ENCODE measurements at regions not wholly inside any gene's neighbourhood (a gene's known extent, or its start where the extent isn't known, plus 50 kb on each side); places are given as distances from the start of the nearest gene placed in this dataset.

- H3K79me2 ChIP-seq (ENCODE audit: control insufficient read depth, insufficient read depth, low read length, poor library complexity): no peaks in the 10 kb centered on the region
- H3K14ac ChIP-seq (ENCODE audit: low read length): no peak overlapping the region
- WGBS (ENCODE audit: extremely low coverage, insufficient coverage, insufficient read length): no CpG with 5 or more reads among the region's 5 CpGs
- no peak overlapping the region for H3K18ac ChIP-seq (ENCODE audit: low read length)
- H3K4me2 ChIP-seq (ENCODE audit: low read length): no peak overlapping the region
- no peak overlapping the region for H4K8ac ChIP-seq (ENCODE audit: low read depth, low read length)
- H3K9me3 ChIP-seq (ENCODE audit: insufficient read depth, low read depth, low read length): no peaks in the 10 kb centered on the region
- H4K91ac ChIP-seq (ENCODE audit: low read depth, low read length): no peak overlapping the region
- H3K27ac ChIP-seq (ENCODE audit: low read depth, low read length): no peak overlapping the region
- no peak overlapping the region for H4K12ac ChIP-seq (ENCODE audit: low read depth, low read length)
- H2AK5ac ChIP-seq (ENCODE audit: low read length): no peak overlapping the region
- no peaks in the 10 kb centered on the region for H3K27me3 ChIP-seq (ENCODE audit: insufficient read depth, low read length)
- no peak overlapping the region for H2BK5ac ChIP-seq (ENCODE audit: low read depth, low read length, poor library complexity)
- no peak for DNase-seq
- peaks cover 0 to 2% of the 10 kb centered on the region in 2 experiments for H3K4me1 ChIP-seq (ENCODE audit: control insufficient read depth in 1 of 2, insufficient read depth in 2 of 2, low read length in 2 of 2)
- H2BK120ac ChIP-seq (ENCODE audit: insufficient read depth, low read length, poor library complexity): no peak overlapping the region
- H3K4ac ChIP-seq (ENCODE audit: low read depth, low read length): no peak overlapping the region
- H3K9ac ChIP-seq (ENCODE audit: low read length): no peak overlapping the region
- no peak overlapping the region for H3K23ac ChIP-seq (ENCODE audit: low read length)
- H2AFZ ChIP-seq (ENCODE audit: insufficient read depth, low read length, poor library complexity): no peak overlapping the region
- H2BK12ac ChIP-seq (ENCODE audit: low read length): no peak overlapping the region
- no peak overlapping the region for H3K4me3 ChIP-seq (ENCODE audit: low read depth, low read length)
- H3K79me1 ChIP-seq (ENCODE audit: low read length): no peaks in the 10 kb centered on the region
- H3K36me3 ChIP-seq (ENCODE audit: control insufficient read depth in 1 of 2, insufficient read depth in 2 of 2, low read length in 2 of 2): no peaks in the 10 kb centered on the region
Observed at GRCh38 chr1:59072583-59072947, 224.3 kb upstream of the FGGY start.

GRCh38 chr1:59074598-59074997, 222.3 kb upstream of the FGGY start:
- Histone ChIP-seq H3K9me3 (ENCODE audit: insufficient read depth, low read depth, low read length) (no peaks in the 10 kb centered on the region), H3K4me1 (ENCODE audit: control insufficient read depth in 1 of 2, insufficient read depth in 2 of 2, low read length in 2 of 2) (peaks cover 2 to 5% of the 10 kb centered on the region in 2 experiments), H4K8ac (ENCODE audit: low read depth, low read length) (no peak overlapping the region), H2AK5ac (ENCODE audit: low read length) (no peak overlapping the region), H2BK12ac (ENCODE audit: low read length) (no peak overlapping the region), H3K27me3 (ENCODE audit: insufficient read depth, low read length) (no peaks in the 10 kb centered on the region), H3K4me3 (ENCODE audit: low read depth, low read length) (no peak overlapping the region), H3K18ac (ENCODE audit: low read length) (no peak overlapping the region), H3K36me3 (ENCODE audit: control insufficient read depth in 1 of 2, insufficient read depth in 2 of 2, low read length in 2 of 2) (no peaks in the 10 kb centered on the region), H3K4me2 (ENCODE audit: low read length) (no peak overlapping the region), H3K14ac (ENCODE audit: low read length) (no peak overlapping the region), H4K91ac (ENCODE audit: low read depth, low read length) (no peak overlapping the region), H3K79me2 (ENCODE audit: control insufficient read depth, insufficient read depth, low read length, poor library complexity) (no peaks in the 10 kb centered on the region), H3K79me1 (ENCODE audit: low read length) (no peaks in the 10 kb centered on the region), H2BK120ac (ENCODE audit: insufficient read depth, low read length, poor library complexity) (no peak overlapping the region), H2BK5ac (ENCODE audit: low read depth, low read length, poor library complexity) (no peak overlapping the region), H3K23ac (ENCODE audit: low read length) (no peak overlapping the region), H3K27ac (ENCODE audit: low read depth, low read length) (no peak overlapping the region), H4K12ac (ENCODE audit: low read depth, low read length) (no peak overlapping the region), H3K9ac (ENCODE audit: low read length) (no peak overlapping the region), H2AFZ (ENCODE audit: insufficient read depth, low read length, poor library complexity) (no peak overlapping the region), H3K4ac (ENCODE audit: low read depth, low read length) (no peak overlapping the region)
- DNase-seq: no peak
- WGBS (ENCODE audit: extremely low coverage, insufficient coverage, insufficient read length): no CpG with 5 or more reads among the region's 3 CpGs

- no CpG with 5 or more reads among the region's 6 CpGs for WGBS (ENCODE audit: extremely low coverage, insufficient coverage, insufficient read length)
- Histone ChIP-seq H3K4me2 (ENCODE audit: low read length) (no peak overlapping the region), H3K23ac (ENCODE audit: low read length) (no peak overlapping the region), H4K91ac (ENCODE audit: low read depth, low read length) (no peak overlapping the region), H3K4me3 (ENCODE audit: low read depth, low read length) (no peak overlapping the region), H3K4ac (ENCODE audit: low read depth, low read length) (no peak overlapping the region), H2BK120ac (ENCODE audit: insufficient read depth, low read length, poor library complexity) (no peak overlapping the region), H3K27ac (ENCODE audit: low read depth, low read length) (no peak overlapping the region), H3K9me3 (ENCODE audit: insufficient read depth, low read depth, low read length) (no peaks in the 10 kb centered on the region), H4K12ac (ENCODE audit: low read depth, low read length) (no peak overlapping the region), H3K79me2 (ENCODE audit: control insufficient read depth, insufficient read depth, low read length, poor library complexity) (no peaks in the 10 kb centered on the region), H2AK5ac (ENCODE audit: low read length) (no peak overlapping the region), H3K79me1 (ENCODE audit: low read length) (no peaks in the 10 kb centered on the region), H4K8ac (ENCODE audit: low read depth, low read length) (no peak overlapping the region), H3K18ac (ENCODE audit: low read length) (no peak overlapping the region), H2BK12ac (ENCODE audit: low read length) (no peak overlapping the region), H3K27me3 (ENCODE audit: insufficient read depth, low read length) (no peaks in the 10 kb centered on the region), H3K14ac (ENCODE audit: low read length) (no peak overlapping the region), H2AFZ (ENCODE audit: insufficient read depth, low read length, poor library complexity) (no peak overlapping the region), H3K9ac (ENCODE audit: low read length) (no peak overlapping the region), H3K4me1 (ENCODE audit: control insufficient read depth in 1 of 2, insufficient read depth in 2 of 2, low read length in 2 of 2) (peaks cover 2 to 5% of the 10 kb centered on the region in 2 experiments), H2BK5ac (ENCODE audit: low read depth, low read length, poor library complexity) (no peak overlapping the region), H3K36me3 (ENCODE audit: control insufficient read depth in 1 of 2, insufficient read depth in 2 of 2, low read length in 2 of 2) (no peaks in the 10 kb centered on the region)
- no peak for DNase-seq
Observed at GRCh38 chr1:59075021-59075420, 221.9 kb upstream of the FGGY start.

GRCh38 chr1:59076612-59077011, 220.3 kb upstream of the FGGY start:
- no peak overlapping the region for H3K18ac ChIP-seq (ENCODE audit: low read length)
- no peak overlapping the region for H3K9ac ChIP-seq (ENCODE audit: low read length)
- H2AK5ac ChIP-seq (ENCODE audit: low read length): no peak overlapping the region
- H3K4me1 ChIP-seq (ENCODE audit: control insufficient read depth in 1 of 2, insufficient read depth in 2 of 2, low read length in 2 of 2): peaks cover 2 to 5% of the 10 kb centered on the region in 2 experiments
- no peak overlapping the region for H2BK5ac ChIP-seq (ENCODE audit: low read depth, low read length, poor library complexity)
- no peak overlapping the region for H4K12ac ChIP-seq (ENCODE audit: low read depth, low read length)
- no peak overlapping the region for H3K27ac ChIP-seq (ENCODE audit: low read depth, low read length)
- H3K4ac ChIP-seq (ENCODE audit: low read depth, low read length): no peak overlapping the region
- H2BK120ac ChIP-seq (ENCODE audit: insufficient read depth, low read length, poor library complexity): no peak overlapping the region
- H2BK12ac ChIP-seq (ENCODE audit: low read length): no peak overlapping the region
- no peak overlapping the region for H3K23ac ChIP-seq (ENCODE audit: low read length)
- no peaks in the 10 kb centered on the region for H3K9me3 ChIP-seq (ENCODE audit: insufficient read depth, low read depth, low read length)
- no CpG with 5 or more reads among the region's 1 CpG for WGBS (ENCODE audit: extremely low coverage, insufficient coverage, insufficient read length)
- no peak overlapping the region for H3K4me3 ChIP-seq (ENCODE audit: low read depth, low read length)
- no peaks in the 10 kb centered on the region for H3K36me3 ChIP-seq (ENCODE audit: control insufficient read depth in 1 of 2, insufficient read depth in 2 of 2, low read length in 2 of 2)
- no peak overlapping the region for H3K4me2 ChIP-seq (ENCODE audit: low read length)
- H3K79me1 ChIP-seq (ENCODE audit: low read length): no peaks in the 10 kb centered on the region
- no peak overlapping the region for H2AFZ ChIP-seq (ENCODE audit: insufficient read depth, low read length, poor library complexity)
- no peaks in the 10 kb centered on the region for H3K79me2 ChIP-seq (ENCODE audit: control insufficient read depth, insufficient read depth, low read length, poor library complexity)
- no peak for DNase-seq
- H4K91ac ChIP-seq (ENCODE audit: low read depth, low read length): no peak overlapping the region
- H3K14ac ChIP-seq (ENCODE audit: low read length): no peak overlapping the region
- H3K27me3 ChIP-seq (ENCODE audit: insufficient read depth, low read length): no peaks in the 10 kb centered on the region
- no peak overlapping the region for H4K8ac ChIP-seq (ENCODE audit: low read depth, low read length)

Data from trophoblast cell (in vitro differentiated cells and primary cell).